GM18868 (cell line): ENCODE measurements at regions not wholly inside any gene's neighbourhood (a gene's known extent, or its start where the extent isn't known, plus 50 kb on each side); places are given as distances from the start of the nearest gene placed in this dataset.
A peak's percentile ranks its signal among the peaks of the same experiment; 100 is the strongest.

ENCODE experiments used
- ATAC-seq: cut with Tn5 transposase; IDR thresholded peaks from one replicate; pipeline ENCODE4 v1.9.1; 2021; ENCODE audit warnings: mild to moderate bottlenecking, moderate library complexity; ENCODE audit not compliant: unreplicated experiment

DNA sequence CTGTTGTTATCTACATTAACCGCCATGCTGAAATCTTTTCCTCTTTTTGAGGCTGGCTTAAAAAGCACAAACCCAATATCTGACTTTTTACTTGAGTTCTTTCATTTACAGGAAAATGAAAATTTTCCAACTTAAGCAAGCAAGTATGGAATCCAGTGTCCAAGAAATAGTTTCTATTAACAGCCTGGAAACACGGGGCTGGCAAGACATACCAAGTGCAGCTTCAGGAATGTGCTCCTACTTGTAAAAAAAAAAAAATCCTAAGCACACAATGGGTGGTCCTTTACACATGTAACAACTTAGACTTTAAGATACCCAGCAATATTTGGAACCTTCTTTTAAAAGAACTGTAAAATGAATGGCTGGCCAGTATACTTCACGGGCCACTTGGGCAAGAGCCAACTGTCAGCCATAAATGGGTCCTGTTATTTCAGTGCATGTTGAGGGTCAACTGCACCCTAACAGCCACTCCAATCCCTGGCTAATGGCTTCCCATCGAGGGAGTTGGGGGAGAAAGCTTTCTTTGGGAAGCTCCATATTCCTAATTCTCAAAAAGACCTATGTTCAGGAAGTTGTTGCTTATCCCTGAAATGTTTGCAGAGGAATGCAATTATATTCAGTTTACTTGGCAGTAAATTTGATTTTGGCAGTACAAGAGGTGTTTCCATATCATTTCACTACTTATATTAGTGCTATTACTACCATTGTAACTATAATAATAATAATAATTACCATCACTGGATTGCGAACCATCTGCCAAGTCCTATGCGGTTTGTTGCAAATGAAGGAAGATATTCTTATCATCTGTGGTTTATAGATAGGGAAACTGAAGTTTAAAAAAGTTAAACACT, 236.4 kb upstream of the TMEM72 start:
- no peak for ATAC-seq

DNA sequence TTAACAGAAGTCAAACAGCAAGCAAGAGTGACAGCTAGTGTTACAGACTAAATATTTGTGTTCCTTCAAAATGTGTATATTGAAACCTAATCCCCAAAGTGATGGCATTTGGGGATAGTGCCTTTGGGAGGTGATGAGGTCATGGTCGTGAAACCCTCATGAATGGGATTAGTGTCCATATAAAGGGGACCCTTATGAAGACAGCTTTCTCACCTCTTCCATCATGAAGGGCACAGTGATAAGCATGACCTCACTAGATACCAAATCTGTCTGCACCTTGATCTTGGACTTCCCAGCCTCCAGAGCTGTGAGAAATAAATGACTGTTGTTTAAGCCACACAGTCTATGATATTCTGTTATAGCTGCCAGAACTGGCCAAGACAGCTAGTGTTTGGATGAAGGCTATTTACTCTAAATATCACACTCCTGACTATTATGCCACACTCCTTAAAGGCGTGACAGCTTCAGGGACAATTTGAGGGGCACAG, 235.7 kb upstream of the TMEM72 start:
- no peak for ATAC-seq

DNA sequence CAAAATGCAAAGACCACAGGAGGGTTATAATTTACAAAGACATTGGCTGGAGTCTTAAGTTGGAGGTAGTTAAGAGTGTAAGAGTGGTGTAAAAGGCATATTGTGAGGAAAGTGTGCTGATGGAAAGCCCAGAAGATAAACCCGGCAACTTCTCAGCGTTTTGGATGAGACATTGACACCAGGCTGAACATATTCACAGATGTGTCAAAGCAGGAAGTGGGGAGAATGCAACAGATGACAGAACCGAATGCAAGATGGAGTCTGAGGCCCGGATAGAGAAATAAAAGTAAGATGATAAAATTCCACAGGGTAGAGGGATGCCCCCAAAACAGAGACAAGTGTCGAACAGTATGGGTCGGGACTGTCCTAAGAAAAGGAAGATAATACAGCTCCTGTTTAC, 230.4 kb upstream of the TMEM72 start:
- ATAC-seq, result no peak

DNA sequence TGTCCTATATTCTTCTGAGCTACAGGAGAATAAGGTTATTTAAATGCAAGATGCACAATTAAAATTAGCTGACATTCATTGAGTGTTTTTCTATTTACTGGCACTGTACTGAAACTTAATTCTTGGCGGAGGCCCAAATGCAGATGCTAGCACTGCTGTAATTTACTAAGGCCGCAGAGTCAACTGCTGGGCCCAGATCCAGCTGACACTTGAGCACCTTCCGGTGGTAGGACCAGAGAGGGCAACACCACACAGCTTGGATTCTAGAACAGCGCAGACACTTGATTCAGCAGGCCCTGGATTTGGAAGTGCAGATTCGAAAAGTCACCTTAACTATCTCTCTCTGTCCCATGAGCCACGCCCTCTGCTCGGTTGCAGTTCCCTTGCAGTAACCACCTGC, 228.6 kb upstream of the TMEM72 start:
- no peak for ATAC-seq

DNA sequence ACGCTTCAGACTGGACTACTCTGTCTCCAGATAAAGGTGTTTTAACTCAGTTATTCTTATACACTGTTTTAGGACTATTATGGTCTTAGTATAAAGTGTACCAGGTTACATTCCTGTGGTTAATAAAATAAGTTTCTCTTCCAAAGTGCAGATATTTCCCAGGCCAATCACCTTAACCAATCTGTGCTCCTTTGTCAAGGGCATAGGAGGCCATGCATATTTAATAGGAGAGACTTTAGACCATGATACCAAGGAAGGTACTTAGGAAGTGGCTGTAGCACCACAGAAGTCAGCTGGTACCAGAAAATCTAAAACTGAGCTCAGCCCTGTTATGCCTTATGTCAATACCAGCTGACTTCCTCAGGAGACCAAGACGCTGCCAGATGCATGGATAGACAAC, 226.5 kb upstream of the TMEM72 start:
- no peak for ATAC-seq

DNA sequence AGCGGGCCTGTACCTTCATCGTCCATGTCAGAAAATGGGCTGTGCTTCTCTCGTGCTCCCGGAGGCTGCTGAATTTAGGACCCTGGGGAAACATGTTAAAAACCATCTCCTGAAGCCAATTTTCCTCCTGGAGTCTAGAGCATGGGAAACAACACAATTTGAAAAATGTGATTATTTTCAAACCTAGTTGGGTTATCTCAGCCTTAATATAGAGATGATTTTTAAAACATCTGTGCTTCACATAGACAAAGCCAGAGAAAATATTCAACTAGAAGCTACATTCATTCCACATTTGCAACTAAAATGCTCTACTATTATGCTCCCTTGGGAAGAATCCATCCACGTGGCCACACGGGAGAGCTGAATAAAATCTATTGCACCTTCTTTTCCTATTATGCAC, 225.9 kb upstream of the TMEM72 start:
- no peak for ATAC-seq

DNA sequence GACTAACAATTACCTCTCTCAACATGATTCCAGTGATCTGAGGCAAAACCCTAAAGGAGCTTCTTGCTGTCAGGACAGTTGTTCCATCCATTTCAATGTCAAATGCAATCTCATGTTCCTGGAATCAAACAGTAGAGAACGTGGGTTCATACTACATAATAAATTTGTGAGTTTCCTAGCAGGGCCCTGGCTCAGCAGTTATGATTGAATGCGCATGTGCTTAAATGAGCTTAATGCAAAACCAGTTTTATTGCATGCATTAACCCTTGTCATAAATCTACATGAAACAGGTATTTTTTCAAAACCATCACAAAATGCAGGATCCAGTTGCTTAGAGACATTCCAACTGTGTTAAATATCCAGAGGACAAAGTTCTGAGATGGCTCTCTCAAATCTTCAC, 225.4 kb upstream of the TMEM72 start:
- no peak for ATAC-seq

DNA sequence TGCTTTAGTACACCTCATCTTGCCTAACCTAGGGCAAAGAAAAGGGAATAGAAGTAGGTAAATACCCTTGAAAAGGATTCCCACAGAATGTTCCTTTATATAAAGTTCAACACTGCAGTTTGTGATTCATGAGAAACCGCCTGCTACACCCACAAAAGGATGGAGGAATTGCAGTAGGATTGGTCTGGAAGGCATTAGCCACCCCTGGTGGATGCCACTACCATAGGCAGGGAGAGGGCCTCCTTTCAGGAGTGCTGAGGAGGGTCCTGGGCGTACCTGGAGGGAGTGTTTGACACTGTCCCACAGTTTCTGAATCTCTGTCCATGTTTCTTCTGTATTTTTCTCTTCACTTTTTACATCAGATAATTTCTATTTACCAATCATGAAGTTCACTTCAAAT, 221.8 kb upstream of the TMEM72 start:
- no peak for ATAC-seq

DNA sequence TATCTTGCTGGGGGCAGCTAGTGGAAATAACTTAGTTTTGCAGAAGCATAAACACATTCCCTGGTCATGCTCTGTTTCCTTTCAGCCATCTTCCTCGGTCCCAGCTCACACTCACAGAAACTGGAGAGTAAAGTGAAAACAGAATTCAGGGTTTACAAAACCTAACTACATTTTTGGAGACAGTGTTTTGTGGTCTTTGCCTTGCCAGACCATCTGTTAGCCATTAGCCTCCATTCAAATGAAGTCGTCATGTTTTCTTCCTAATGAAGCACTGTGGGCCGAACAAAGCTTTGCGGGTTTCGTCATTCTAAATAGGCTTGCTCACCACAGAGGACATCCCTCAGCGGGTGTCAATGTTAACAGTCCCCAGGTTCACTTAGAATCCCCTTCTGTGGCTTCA, 214.6 kb upstream of the TMEM72 start:
- ATAC-seq, result no peak

DNA sequence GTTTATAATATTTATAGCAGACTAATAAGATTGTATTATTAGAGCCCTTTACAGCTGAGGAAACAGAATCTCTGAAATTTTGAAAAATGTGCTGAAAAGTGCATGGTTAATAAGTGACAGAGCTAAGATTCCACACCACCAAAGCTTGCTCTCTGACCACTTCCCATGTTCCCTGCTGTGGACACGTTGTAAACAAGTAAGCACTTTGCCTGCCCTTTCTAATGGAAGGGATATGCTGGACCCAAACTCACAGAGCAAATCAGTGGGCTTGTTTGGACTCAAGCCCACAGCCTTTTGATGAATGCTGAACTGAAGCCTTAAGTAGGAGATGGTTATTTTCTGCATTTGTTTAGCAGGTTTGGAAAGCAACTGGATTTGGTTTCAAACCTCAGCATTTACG, 214.0 kb upstream of the TMEM72 start:
- no peak for ATAC-seq

DNA sequence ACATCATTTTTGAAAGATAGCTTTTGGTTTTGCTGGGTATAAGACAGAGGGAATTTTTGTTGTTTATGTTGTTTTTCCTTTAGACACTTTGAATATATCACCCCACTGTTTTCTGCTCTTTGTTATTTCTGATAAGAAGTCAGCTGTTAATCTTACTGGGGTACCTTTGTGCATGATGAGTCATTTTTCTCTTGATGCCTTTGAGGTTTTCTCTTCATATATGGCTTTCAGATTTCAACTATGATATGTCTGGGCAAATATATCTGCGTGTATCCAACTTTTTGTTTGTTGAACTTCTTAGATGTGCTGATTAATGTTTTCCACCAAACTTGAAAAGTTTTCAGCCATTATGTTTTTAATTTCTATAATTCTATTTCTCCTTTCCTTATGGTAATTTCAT, 208.6 kb upstream of the TMEM72 start:
- no peak for ATAC-seq

DNA sequence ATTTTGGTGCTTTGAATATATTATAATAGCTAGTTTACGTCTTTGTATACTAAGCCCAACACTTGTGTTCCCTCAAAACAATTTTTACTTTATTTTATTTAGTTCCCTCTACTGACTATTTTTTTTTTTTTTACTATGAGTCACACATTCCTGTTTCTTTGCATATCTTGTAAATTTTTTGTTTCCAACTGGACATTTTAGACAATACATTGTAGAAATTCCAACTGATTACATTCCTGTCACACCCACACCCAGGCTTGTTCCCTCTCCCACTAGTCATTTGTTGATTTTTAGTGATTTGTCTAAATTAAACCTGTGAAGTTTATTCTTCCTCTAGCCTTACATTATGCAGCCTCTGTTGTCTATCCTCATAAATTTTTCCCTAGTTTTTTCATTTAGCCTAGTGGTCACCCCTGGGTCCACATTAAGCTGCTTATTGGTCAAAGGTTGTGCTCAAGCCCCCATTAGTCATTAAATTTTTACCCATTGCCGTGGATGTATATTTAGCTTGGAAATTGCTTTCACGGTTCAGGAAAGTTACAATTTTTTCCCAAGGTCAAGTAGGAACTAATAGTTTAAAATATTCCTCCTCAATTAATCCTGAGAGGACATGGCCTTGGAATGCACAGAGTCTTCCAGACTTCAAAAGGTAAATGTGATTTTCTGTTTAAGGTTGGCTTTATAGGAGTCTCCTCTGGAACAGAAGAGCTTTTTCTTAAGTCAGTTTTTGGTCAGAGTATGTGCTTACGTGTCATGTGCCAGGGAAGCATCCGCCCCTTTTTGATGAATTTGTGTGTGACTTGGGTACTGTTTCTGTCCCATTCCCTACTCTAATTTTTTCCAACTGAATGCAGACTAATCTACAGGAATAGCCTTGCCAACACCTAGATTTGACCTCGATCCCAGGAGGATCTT, 207.6 kb upstream of the TMEM72 start:
- ATAC-seq, result no peak

DNA sequence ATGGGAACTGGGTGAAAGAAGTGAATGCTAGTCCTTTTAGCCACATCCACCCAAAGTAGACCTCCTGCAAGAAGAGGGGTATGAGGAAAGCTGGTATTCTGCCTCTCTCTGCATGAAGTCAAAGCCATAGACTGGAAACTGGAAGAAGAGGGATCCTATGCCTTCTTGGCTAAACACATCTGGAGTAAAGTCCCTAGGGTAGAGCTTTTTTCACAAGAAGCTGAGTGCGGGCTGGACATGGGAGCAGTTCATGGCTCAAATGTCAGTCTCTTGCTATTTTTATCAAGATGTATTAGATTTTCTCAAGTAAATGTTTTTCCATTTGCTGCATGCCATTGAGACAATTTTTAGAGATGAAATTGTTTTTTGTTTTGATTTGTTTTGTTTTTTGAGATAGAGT, 206.5 kb upstream of the TMEM72 start:
- ATAC-seq, result no peak

DNA sequence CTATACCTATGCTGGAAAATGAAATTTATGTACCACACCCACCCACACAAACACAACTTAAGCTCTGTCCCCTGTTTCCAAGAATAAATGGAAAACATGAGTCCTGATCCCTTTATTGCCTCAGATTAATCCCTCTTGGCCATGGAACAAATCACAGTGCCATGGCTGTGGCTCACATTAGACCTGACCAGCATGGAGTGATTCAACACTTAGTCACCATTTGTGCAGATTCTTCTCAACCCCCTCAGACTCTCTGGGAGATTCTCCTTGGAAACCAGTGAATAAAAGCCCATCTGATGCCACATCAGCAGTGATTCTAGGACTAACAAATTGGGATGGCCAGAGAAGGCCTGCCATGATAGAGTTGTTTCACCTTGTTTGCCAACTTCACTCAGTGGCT, 204.4 kb upstream of the TMEM72 start:
- no peak for ATAC-seq

DNA sequence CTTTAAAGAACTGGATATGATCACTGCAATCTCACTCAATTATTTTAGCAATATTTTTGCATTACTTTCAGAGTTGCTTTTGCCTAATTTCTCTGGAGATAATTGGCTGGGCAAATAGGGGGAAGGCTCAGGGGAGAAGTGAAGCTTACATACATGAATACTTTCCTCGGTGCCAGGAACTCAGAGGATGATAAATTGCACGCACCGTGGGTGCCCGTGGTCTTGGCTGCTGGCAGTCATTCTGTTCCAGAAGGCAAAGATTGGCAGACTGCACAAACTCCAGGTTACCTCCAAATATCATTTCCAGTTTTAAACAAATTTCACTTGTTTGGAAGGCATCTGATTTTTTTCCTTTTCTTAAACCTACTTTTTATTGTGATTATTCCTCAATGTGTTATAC, 197.8 kb upstream of the TMEM72 start:
- ATAC-seq, result no peak

DNA sequence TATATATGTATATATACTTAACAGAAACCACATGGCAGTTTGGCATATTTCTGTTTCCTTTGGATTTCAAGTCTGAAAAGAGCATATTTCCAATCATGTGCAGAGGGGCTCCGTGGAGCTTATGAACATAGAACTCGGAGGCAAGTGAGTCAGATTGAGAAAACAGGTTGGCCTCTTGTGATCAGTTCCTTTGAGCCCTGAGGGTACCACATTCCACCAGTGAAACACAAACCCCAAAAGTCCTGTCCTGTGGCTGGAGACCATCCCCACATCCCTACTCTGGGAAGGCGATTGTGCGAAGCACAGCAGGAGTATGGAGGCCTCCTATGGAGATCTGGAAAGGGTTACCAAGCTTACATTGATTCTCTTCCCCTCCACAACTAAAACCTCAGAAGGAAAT, 196.7 kb upstream of the TMEM72 start:
- ATAC-seq, result no peak

DNA sequence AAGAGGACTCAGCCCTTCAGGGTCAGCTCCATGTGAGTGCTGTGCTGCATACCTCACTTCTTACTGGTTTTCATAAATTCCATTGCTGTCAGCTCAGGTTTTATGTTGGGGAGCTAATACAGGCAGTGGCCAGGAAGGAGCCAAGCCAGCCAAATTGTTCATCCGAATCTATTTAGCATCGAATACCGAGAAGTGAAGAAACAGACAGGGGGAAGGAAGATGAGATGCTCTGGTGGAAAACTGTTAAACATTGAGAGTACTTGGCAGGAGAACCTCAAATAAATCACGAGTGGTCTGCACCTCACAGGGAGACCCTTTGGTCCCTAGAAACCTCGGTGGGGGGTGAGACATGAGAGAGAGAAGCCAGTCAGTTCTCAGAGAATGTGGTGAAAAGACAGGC, 196.0 kb upstream of the TMEM72 start:
- no peak for ATAC-seq

DNA sequence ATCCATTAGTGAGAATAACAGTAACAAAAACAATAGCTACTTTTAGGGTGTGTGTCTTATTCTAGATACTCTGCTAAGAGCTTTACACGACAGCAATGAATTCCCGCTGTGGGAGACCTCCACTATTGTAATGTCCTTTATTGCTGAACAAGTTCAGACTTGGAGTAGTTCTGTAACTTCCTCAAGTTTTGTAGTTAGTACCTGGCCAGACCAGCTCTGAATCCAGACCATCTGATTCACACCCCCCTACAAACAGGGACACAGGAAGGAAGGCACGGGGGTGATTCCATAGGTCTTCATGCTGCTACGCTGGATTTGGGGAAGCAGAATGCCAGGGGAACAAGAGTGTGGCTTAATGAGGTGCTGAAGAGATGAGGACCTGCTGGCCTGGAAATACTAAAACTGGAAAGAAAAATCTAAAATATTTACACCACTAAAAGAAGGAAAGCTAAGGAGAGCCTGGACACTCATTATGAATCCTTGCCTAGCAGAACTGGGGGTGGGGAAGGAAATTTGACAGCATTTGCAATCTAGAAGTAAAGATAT, 194.6 kb upstream of the TMEM72 start:
- ATAC-seq, result no peak

DNA sequence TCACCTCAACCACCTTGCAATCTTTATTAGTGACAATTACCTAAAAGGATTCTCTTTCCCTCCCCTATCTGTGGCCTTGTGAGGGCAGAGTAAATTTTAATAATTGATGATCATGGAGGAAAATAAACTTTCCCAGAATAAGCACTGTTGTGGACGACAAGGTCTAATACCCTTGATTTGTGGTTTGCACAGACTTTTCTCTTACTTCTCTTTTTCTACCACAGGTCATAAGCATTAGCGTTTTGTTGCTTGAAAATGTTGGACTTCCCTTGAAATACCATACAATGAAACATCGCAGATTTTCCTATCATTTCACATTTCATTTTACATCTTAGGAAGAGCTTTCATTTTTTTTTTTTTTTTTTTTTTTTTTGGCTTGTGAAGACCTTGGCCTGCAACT, 188.1 kb upstream of the TMEM72 start:
- peak; percentile 51 for ATAC-seq

DNA sequence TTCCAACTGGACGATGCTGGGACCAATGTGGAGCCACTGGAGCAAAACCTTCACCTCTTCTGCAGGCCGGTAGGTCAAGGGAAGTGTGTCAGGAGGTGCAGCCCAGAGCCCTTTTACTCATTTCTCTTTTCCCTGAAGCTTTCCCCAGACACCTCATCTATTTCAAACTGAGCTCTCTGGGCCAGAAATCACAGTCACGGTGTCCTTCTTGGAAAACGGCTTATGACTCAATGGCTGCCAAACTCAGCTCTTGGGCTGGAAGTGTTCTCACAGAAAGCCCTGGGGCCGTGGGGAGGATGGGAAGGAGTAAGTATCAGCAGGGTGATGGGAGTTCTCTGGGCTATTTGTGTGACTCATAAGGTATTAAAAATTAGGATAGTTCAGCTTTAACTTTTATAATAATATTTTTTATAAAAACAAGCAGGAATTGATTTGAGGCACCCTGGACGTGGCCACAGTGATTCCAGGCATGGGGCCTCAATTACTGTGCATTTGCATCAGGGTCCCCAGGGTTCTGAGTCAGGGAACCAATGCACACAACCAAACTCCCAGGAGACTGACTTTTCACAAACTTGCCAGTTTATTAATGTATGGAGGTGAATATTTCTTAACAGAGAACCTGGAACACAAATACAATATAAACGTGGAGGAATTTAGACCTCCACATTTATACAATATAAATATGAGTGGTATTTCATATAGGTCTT, 187.4 kb upstream of the TMEM72 start:
- ATAC-seq, result no peak
